C4-2B (cell line): ENCODE measurements at regions not wholly inside any gene's neighbourhood (a gene's known extent, or its start where the extent isn't known, plus 50 kb on each side); places are given as distances from the start of the nearest gene placed in this dataset.
"Not testable (repeated sequence)": the region's sequence is repeated elsewhere in the genome, so short reads cannot be mapped to it uniquely, and the experiment has no call there.

Source experiments
- ZFX ChIP-seq: fragments of 450-650 bp; IDR thresholded peaks from 2 replicates; pipeline ENCODE4 v1.6.1; 2017
- TF ChIP-seq, protein P1 (sequence below): fragments of 450-650 bp; conservative IDR thresholded peaks from 2 replicates; pipeline ENCODE4 v1.5.1; 2017; ENCODE audit warnings: mild to moderate bottlenecking

DNA sequence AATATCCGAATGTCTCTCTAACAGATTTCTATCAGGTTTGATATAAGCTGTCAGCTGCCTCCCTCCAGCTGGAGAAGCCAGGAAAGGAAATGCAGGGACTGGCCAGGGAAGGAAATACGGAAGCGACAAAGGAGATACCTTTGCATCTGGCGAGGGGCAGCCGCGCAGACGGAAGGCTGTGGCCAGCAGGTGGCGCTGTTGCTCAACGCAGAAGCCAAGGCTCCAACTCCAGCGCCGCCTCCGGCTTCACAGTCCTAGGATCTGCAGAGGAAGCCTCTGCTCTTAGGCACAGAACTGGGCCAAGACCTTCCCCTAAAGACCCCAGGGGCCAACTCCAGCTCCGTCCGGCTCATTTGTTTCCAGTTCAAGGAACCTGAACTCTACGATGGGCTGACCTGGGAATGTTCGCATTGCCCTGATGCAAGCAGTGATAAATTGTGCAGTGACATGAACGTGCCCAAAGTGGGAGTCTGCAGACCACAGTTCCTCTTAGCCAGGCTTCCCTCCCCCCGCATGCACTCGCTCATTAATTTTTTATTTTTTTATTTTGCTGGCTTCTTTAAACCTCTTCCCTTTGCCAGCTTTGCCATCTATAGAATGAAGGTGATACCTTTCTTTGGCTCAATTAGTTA is 97.3 kb upstream of the LYZL2 start:
- TF ChIP-seq ZFX, result not testable (repeated sequence)
- TF ChIP-seq, protein P1, sequence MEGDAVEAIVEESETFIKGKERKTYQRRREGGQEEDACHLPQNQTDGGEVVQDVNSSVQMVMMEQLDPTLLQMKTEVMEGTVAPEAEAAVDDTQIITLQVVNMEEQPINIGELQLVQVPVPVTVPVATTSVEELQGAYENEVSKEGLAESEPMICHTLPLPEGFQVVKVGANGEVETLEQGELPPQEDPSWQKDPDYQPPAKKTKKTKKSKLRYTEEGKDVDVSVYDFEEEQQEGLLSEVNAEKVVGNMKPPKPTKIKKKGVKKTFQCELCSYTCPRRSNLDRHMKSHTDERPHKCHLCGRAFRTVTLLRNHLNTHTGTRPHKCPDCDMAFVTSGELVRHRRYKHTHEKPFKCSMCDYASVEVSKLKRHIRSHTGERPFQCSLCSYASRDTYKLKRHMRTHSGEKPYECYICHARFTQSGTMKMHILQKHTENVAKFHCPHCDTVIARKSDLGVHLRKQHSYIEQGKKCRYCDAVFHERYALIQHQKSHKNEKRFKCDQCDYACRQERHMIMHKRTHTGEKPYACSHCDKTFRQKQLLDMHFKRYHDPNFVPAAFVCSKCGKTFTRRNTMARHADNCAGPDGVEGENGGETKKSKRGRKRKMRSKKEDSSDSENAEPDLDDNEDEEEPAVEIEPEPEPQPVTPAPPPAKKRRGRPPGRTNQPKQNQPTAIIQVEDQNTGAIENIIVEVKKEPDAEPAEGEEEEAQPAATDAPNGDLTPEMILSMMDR, result peak; percentile 77
